C1 segment of cervical spinal cord (tissue), 14 donors: ENCODE measurements at regions not wholly inside any gene's neighbourhood (a gene's known extent, or its start where the extent isn't known, plus 50 kb on each side); places are given as distances from the start of the nearest gene placed in this dataset.
"Not testable (repeated sequence)": the region's sequence is repeated elsewhere in the genome, so short reads cannot be mapped to it uniquely, and the experiment has no call there.

Experiments
- DNase-seq, 14 donors: peaks; one replicate each; lab custom pipeline; 2025; lab: John Stamatoyannopoulos, UW

- DNase-seq = no peak
Observed at GRCh38 chr4:184281231-184282139, 63.8 kb upstream of the ENPP6 start.

GRCh38 chr4:184280591-184281071 lies 63.0 kb upstream of the ENPP6 start:
- DNase-seq = no peak

- DNase-seq = no peak
Observed at GRCh38 chr4:184280137-184280536, 62.5 kb upstream of the ENPP6 start.

- DNase-seq = no peak
Observed at GRCh38 chr4:184279496-184280061, 61.9 kb upstream of the ENPP6 start.

- not testable (repeated sequence) for DNase-seq
Observed at GRCh38 chr4:184277769-184278168, 60.1 kb upstream of the ENPP6 start.

- DNase-seq = not testable (repeated sequence)
Observed at GRCh38 chr4:184277010-184277409, 59.3 kb upstream of the ENPP6 start.

- not testable (repeated sequence) for DNase-seq
Observed at GRCh38 chr4:184276346-184276745, 58.7 kb upstream of the ENPP6 start.

- no peak for DNase-seq
Observed at GRCh38 chr4:184275766-184276165, 58.1 kb upstream of the ENPP6 start.

GRCh38 chr4:184274286-184274951 lies 56.7 kb upstream of the ENPP6 start:
- DNase-seq = no peak

- DNase-seq = no peak
Observed at GRCh38 chr4:184273166-184274147, 55.8 kb upstream of the ENPP6 start.

- no peak for DNase-seq
Observed at GRCh38 chr4:184270808-184271413, 53.2 kb upstream of the ENPP6 start.

GRCh38 chr4:184269879-184270430 lies 52.3 kb upstream of the ENPP6 start:
- DNase-seq = no peak

- no peak for DNase-seq
Observed at GRCh38 chr4:184268584-184269160, 51.0 kb upstream of the ENPP6 start.

- peak in 4 of 14 donors; percentile 23 to 41 (median 34) for DNase-seq
Observed at GRCh38 chr4:184267673-184268583, 50.3 kb upstream of the ENPP6 start.
